Stimulated activated CD4-positive, alpha-beta T cell treated with anti-CD3 and anti-CD28 coated beads, TNF-alpha, amount 100 ng/mL, for 1 hour (primary cell): ENCODE measurements at regions not wholly inside any gene's neighbourhood (a gene's known extent, or its start where the extent isn't known, plus 50 kb on each side); places are given as distances from the start of the nearest gene placed in this dataset.
"Not testable (repeated sequence)": the region's sequence is repeated elsewhere in the genome, so short reads cannot be mapped to it uniquely, and the experiment has no call there.

Source experiments
- DNase-seq, 3 donors: peaks; one replicate each; pipeline ENCODE4 v3.0.0-alpha.2; 2020; ENCODE audit warnings: low read depth in 3 of 3, low spot score in 1 of 3

- not testable (repeated sequence) for DNase-seq
These were observed 542.4 kb upstream of the CHD1 start for GRCh38 chr5:99471178-99471577.

DNA sequence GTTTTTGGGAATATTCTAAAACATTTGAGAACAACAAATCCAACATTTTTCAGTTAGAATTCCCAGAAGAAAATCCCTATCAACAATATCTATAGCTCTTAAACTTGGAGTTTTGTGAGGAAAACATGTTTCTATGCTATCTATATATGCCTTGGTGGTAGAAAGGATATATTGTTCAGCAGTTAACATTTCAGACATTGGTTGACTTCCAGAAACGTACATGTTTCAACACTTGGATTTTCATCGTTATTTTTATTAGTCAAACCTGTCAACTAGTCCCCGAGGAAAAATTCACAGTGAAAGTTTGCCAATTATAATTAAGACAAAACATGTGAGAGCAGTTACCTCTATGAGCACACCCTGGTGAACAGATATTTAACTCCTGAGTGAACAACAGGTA is 541.8 kb upstream of the CHD1 start:
- not testable (repeated sequence) for DNase-seq

DNA sequence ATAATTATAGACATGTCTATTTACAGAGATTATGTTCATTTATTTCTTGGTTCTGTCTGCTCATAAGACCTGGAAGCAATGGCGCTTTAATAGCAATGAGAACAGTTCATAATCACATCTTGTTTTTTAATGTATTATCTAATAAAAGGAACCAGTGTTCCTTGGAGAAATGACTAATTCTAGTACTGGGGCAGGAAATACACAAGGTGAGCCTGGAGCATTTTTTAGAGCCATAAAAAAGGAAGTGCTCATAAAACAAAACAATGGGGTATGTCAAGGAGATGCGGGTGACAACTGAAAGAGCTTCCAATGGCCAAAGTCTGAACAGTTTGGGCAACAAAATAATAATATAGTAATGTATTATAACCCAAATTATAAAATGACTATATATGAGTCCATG is 531.9 kb upstream of the CHD1 start:
- DNase-seq: no peak

DNA sequence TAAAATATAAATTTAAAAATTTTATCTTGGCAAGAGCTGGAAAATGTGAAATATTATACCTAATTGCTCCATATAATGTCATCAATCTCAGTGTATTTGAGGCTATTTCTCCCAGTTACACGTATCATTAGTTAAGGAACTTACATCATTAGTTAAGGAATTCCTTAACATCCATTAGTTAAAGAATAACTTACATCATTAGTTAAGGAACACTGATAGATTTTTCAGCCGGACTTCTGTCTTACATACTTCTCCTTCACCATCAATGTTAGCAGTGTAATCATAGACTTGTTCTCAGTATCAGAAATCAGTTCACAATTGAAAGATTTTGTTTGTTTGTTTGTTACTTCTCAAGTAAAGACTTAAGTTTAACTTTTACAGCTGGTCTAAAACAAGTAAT is 524.4 kb upstream of the CHD1 start:
- DNase-seq: no peak

- DNase-seq: no peak
These were observed 521.0 kb upstream of the CHD1 start for GRCh38 chr5:99449786-99450185.

DNA sequence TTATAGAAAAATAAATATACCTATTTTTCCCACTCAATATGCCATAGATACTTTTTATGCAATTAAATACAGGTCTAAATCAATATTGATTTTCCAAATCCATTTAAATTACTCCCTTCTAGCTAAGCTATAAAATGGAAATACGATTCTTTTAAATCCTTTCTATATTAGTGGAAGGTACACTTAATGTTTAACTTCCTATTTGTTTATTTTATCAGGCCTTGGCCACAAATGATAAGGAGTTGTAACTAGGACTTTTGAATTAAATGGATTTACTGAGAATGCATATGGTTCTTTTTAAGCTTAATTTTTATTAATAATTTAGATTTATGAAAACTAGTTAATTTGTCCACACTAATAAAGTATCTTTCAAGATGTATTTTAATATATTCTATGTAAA is 517.0 kb upstream of the CHD1 start:
- DNase-seq: no peak

GRCh38 chr5:99441235-99441634 is 512.4 kb upstream of the CHD1 start:
- DNase-seq: no peak

DNA sequence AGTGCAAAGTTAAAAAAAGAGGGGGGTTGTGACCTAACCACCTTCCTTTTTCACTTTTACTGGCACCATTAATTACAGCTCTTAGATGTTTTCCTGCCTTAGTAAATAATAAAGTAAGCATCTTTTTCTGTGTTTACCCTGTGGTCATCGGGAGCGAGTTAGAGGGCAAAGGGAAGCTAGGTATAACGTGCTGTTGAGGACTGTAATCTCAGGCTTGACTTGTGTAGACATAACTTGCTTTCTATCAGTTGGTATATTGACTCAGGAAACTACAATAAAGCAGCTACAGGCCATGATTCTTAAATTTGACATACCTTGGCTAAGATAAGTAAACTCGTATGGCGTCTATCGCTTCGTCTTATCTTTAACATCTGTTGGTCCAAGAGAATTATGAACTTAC is 509.8 kb upstream of the CHD1 start:
- DNase-seq: no peak

DNA sequence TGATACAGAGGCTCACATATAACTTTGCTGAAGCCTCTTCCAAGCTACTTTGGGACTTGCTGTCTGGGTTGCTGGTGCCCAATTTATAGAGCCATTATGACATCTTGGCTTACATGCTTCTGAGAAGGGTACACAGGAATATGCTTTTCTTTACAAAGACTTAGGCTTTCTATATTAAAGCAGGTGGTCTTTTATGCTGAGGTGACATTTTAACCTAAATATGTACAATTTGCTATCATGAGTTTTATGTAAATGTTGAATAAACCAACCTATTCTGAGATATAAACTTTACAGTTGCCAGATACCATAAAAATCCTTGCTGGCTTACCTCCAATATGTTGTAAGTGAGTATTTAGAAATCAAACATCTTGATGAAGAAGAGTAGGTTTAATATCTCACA is 509.2 kb upstream of the CHD1 start:
- no peak for DNase-seq

DNA sequence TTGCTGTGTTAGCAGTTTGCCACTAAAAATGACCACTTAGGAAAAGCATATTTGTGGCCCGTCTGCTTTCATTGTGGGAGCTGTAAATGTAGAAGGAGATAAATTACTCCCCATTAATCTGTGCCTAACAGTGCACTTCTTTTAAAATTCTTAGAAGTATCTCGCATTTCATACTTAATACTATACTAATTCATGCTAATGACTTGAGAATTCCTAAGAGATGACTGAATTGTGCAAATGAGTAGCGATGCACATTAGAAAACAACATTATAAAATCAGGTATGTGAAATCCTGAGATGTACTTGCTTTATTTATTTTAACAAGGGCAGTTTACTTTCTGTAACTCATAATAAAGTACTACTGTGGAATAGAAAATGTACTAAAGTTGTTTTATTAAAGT is 494.6 kb upstream of the CHD1 start:
- DNase-seq: not testable (repeated sequence)

GRCh38 chr5:99418640-99419039 is 489.8 kb upstream of the CHD1 start:
- DNase-seq: not testable (repeated sequence)

DNA sequence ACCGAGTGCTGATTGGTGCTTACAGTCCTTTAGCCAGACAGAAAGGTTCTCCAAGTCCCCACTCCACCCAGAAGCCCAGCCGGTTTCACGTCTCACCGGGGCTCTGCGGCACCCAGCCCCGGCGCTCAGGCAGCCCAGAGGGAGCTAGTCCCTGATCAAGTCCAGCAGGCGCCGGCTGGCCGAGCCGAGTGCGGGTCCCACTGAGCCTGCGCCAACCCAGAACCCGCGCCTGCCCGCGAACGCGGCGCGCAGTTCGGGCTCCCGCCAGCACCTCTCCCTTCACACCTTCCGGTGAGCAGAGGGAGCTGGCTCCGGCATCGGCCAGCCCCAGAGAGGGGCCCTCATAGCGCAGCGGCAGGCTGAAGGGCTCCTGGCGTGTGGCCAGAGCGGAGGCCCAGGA is 481.6 kb upstream of the CHD1 start:
- not testable (repeated sequence) for DNase-seq

DNA sequence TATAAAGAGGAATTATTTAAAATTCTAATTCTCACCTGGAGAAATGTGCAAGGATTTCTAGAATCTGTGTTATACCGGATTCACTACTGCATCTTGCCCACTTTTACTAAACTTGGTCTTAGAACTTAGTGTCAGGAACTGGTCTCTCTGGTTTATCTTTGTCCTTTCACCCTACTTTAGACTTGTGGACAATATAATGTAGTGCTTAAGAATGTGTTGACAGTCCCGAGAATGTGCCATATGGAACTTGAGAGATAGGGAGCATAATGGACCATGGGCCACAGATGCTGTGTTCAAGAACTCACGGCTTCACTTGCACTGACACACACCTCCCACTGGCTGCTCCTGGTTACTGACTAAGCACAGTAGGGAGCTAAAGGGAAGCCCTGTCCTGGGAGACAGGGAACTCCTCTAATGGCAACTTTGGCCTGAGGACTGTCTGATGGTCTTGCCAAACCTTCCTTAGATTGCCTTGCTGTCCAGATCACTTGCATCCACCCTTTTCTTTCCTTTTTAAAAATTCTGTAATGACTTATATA is 476.0 kb upstream of the CHD1 start:
- DNase-seq: not testable (repeated sequence)

GRCh38 chr5:99400571-99400970 is 471.8 kb upstream of the CHD1 start:
- not testable (repeated sequence) for DNase-seq

DNA sequence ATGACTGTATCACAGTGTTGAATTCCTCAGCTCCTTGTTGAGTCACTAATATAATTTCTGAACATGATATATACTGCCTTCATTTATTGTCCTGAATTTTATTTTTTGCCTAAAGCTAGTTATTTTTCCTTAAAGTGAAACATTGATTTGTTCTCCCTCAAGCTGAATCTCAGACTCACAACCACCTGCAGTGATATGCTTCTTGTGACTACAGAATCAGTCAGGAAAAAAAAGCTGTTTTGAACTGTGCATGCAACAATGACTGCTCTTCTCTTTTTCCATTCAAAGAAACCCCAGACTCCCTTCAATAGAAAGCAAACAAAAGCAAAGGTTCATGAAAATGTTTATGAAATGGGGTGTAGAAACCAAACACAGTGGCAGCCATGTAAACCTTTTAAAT is 470.2 kb upstream of the CHD1 start:
- no peak for DNase-seq

DNA sequence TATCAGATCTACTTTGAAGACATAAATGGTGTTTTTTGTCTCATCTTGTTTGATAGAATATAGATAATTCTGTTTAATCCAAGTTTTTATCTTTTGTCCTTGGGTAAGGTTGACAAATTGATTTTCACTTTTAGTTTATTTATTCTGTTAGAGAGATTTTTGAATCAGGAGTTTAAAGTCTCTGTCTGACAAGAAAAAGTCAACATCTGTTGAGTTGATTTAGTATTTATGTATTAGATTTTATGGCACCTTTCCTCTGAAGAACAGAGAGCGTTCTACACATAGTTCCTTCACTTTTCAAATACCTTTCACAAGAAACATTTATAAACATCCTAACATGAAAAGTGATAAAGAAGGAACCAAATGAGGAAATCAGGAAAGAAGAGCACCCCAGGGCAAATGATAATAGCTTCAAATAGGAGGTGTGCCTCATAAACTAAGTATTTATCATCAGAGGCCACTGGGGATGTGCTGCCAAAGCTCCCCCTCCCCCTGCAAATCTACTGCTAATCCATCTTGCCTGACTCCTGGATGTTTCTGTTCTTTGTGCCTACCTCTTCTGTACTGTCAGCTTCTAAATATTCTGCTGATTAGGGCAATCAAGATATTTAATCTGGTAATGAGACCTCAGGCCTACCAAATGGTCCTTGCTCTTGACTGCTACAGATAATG is 457.7 kb upstream of the CHD1 start:
- no peak for DNase-seq

DNA sequence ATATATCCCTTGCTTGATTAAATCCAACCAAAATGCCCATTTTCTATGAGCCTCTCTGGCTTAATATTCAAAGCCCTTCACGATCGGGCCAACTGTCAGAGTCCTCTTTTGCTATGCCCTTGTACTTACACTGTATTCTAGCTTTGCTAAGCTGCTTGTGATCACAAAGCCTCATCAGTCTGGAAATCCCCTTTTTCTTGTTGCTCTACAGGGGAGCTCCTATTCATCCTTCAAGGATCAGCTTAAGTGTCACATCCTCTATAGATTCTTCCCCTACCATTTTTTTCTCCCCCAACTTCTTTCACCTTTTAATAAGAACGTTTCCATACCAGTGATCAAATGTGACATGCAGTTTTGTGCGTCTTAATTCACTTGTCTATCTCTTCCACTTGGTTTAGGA is 450.4 kb upstream of the CHD1 start:
- no peak for DNase-seq

GRCh38 chr5:99378443-99378842 is 449.6 kb upstream of the CHD1 start:
- DNase-seq: no peak

- no peak for DNase-seq
These were observed 441.2 kb upstream of the CHD1 start for GRCh38 chr5:99369797-99370593.

DNA sequence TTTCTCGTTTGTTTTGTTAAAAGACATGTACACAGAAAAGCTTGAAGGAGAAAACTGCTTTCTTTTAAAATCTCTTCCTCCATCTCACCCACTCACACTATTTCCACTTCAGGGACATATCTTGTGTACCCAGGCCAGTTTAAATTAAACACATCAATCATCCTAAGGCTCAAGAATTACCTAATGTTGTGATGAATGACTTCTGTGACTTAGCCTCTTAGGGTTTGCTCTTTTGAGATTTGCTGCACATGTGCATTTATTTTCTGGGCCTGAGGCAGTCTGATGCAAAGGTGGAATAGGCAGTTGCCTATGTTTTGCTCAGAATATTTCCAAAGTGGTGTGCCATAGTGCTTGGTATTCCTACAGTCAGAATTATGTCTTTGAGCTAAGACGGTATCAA is 439.9 kb upstream of the CHD1 start:
- no peak for DNase-seq

- DNase-seq: no peak
These were observed 427.1 kb upstream of the CHD1 start for GRCh38 chr5:99355881-99356280.

DNA sequence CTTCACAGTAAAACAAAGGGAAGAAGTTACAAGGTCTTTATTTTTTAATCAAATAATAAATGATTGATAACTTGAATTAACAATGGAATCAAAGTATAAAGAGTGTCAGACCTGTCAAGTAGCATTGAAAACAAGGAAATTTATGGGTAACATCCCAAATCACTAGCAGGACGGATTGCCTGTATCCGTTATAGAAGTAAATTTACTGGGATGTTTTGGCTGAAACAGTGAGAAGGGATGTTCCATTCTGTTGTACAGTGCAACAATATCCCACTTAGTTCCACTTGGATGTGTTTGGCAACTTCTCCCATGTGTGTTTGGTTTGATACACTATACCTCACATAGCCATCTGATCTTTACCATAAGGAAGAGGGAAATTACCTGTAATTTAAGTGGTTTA is 421.0 kb upstream of the CHD1 start:
- no peak for DNase-seq

- DNase-seq: no peak
These were observed 419.8 kb upstream of the CHD1 start for GRCh38 chr5:99348597-99348996.
